ENCODE measurements at regions not wholly inside any gene's neighbourhood (a gene's known extent, or its start where the extent isn't known, plus 50 kb on each side); places are given as distances from the start of the nearest gene placed in this dataset.

GRCh38 chr10:124166431-124167125, 73.2 kb upstream of the CHST15 start:
- in situ Hi-C loops (cut with MboI), result no loop called here

GRCh38 chr10:124165827-124166226, 72.4 kb upstream of the CHST15 start:
- ChIA-PET SMC1A (ENCODE audit: uncharacterized antibody, unreplicated experiment) (no interaction called here), RAD21 (ENCODE audit: unreplicated experiment) (no interaction called here), POLR2A (no interaction called here), CTCF (no interaction called here)
- 27% methylated on average over 3 of the region's 3 CpGs for WGBS (ENCODE audit: insufficient coverage, insufficient replicate concordance, low lambda C conversion rate, missing lambda C conversion rate)
- Histone ChIP-seq H3K79me2 (ENCODE audit: control insufficient read depth, insufficient read depth, low read length) (no peaks in the 10 kb centered on the region), H3K4me3 (no peak overlapping the region), H3K36me3 (ENCODE audit: control insufficient read depth in 2 of 2, insufficient read depth in 2 of 2, low read length in 1 of 2) (no peaks in the 10 kb centered on the region), H2AFZ (ENCODE audit: control insufficient read depth, low read depth, low read length) (no peak overlapping the region), H3K27ac (ENCODE audit: control insufficient read depth, insufficient read depth) (no peak overlapping the region), H4K20me1 (ENCODE audit: control insufficient read depth, insufficient read depth) (no peaks in the 10 kb centered on the region), H3K4me1 (ENCODE audit: control insufficient read depth, insufficient read depth, low read length) (no peaks in the 10 kb centered on the region), H3K9ac (ENCODE audit: control insufficient read depth, insufficient read depth, low read length) (no peak overlapping the region), H3K27me3 (replicated peaks in 1 of 2; ENCODE audit: control insufficient read depth in 2 of 2, insufficient read depth in 2 of 2, low read length in 1 of 2) (peaks cover 0 to 2% of the 10 kb centered on the region in 2 experiments; a peak in 2 of 4 replicates), H3K9me3 (replicated peaks; ENCODE audit: control insufficient read depth, insufficient read depth, low read length) (no peaks in the 10 kb centered on the region), H3K4me2 (ENCODE audit: control insufficient read depth, insufficient read depth) (no peak overlapping the region)
- TF ChIP-seq, protein P1, sequence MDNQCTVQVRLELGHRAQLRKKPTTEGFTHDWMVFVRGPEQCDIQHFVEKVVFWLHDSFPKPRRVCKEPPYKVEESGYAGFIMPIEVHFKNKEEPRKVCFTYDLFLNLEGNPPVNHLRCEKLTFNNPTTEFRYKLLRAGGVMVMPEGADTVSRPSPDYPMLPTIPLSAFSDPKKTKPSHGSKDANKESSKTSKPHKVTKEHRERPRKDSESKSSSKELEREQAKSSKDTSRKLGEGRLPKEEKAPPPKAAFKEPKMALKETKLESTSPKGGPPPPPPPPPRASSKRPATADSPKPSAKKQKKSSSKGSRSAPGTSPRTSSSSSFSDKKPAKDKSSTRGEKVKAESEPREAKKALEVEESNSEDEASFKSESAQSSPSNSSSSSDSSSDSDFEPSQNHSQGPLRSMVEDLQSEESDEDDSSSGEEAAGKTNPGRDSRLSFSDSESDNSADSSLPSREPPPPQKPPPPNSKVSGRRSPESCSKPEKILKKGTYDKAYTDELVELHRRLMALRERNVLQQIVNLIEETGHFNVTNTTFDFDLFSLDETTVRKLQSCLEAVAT (IDR thresholded peaks at IDR 0.05), result no peak
- no peak for TF ChIP-seq WRNIP1 (IDR thresholded peaks at IDR 0.05; ENCODE audit: borderline replicate concordance, low read depth, low read length)
- no peak for TF ChIP-seq BHLHE40 (IDR thresholded peaks at IDR 0.05; ENCODE audit: borderline replicate concordance in 1 of 2, low read depth in 2 of 2, low read length in 1 of 2)
- no peak for TF ChIP-seq NFYA (IDR thresholded peaks at IDR 0.05; ENCODE audit: borderline replicate concordance, low read depth, low read length)
- TF ChIP-seq RBBP5 (conservative IDR thresholded peaks at IDR 0.05), result no peak
- ATAC-seq (no peak), FAIRE-seq (no peak), DNase-seq (ENCODE audit: low read depth, low spot score) (no peak)
- intact Hi-C loops (cut with micrococcal nuclease; ENCODE audit: unreplicated experiment), result no loop called here
- in situ Hi-C loops (cut with MboI), result no loop called here
- no TSS peak for BruUV-seq (replicated peaks)

More at GRCh38 chr10:124166431-124167125, 73.2 kb upstream of the CHST15 start:
- RAD21 ChIA-PET (ENCODE audit: unreplicated experiment), result no interaction called here
- H2AFZ ChIP-seq (ENCODE audit: control insufficient read depth, low read depth, low read length), result no peak overlapping the region
- WGBS (ENCODE audit: insufficient coverage, insufficient replicate concordance, low lambda C conversion rate, missing lambda C conversion rate), result 62% methylated on average over 20 of the region's 20 CpGs
- H4K20me1 ChIP-seq (ENCODE audit: control insufficient read depth, insufficient read depth), result no peaks in the 10 kb centered on the region
- TF ChIP-seq MYB (IDR thresholded peaks at IDR 0.05; ENCODE audit: borderline replicate concordance, low read depth, low read length), result no peak
- BruUV-seq (replicated peaks), result no TSS peak
- FAIRE-seq (no peak), ATAC-seq (no peak), DNase-seq (ENCODE audit: low read depth, low spot score) (no peak)
- no peak overlapping the region for H3K4me2 ChIP-seq (ENCODE audit: control insufficient read depth, insufficient read depth)
- no peak overlapping the region for H3K9ac ChIP-seq (ENCODE audit: control insufficient read depth, insufficient read depth, low read length)
- H3K4me3 ChIP-seq, result no peak overlapping the region
- POLR2A ChIA-PET, result no interaction called here
- SMC1A ChIA-PET (ENCODE audit: uncharacterized antibody, unreplicated experiment), result interaction anchor here (0.6 kb wide), 1 partner anchor 1934 kb away, joined by 3 read pairs; no protein-coding TSS in a partner anchor
- H3K79me2 ChIP-seq (ENCODE audit: control insufficient read depth, insufficient read depth, low read length), result no peaks in the 10 kb centered on the region
- H3K36me3 ChIP-seq (ENCODE audit: control insufficient read depth in 2 of 2, insufficient read depth in 2 of 2, low read length in 1 of 2), result no peaks in the 10 kb centered on the region
- peaks cover 2% of the 10 kb centered on the region in 2 experiments; a peak in 2 of 4 replicates for H3K27me3 ChIP-seq (replicated peaks in 1 of 2; ENCODE audit: control insufficient read depth in 2 of 2, insufficient read depth in 2 of 2, low read length in 1 of 2)
- CTCF ChIA-PET, result interaction anchor here (0.6 kb wide), 1 partner anchor 593 kb away, joined by 3 read pairs; no protein-coding TSS in a partner anchor
- H3K9me3 ChIP-seq (replicated peaks; ENCODE audit: control insufficient read depth, insufficient read depth, low read length), result no peaks in the 10 kb centered on the region
- intact Hi-C loops (cut with micrococcal nuclease; ENCODE audit: unreplicated experiment), result no loop called here
- no peaks in the 10 kb centered on the region for H3K4me1 ChIP-seq (ENCODE audit: control insufficient read depth, insufficient read depth, low read length)
- H3K27ac ChIP-seq (ENCODE audit: control insufficient read depth, insufficient read depth), result no peak overlapping the region

All from GM12878 (cell line).